ENCODE measurements at regions not wholly inside any gene's neighbourhood (a gene's known extent, or its start where the extent isn't known, plus 50 kb on each side); places are given as distances from the start of the nearest gene placed in this dataset.

DNA sequence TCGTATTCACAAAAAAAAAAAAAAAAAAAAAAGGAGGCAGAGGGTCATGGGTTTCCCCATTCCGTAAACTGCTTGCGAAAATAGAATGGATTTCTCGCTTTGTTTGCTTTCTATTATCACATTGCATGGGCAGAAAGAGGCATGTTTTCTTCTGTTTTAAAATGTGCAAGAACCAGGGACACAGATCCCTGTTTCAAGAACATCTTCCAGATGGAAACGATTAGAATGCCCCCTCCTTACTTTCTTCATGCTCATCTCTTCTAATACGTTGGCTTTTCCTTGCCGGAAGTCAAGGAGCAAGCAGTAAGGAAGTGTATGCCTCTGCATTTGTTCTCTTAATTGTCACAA is 51.0 kb upstream of the ZNF516 start:
- DNase-seq (ENCODE audit: low read depth) = no peak

DNA sequence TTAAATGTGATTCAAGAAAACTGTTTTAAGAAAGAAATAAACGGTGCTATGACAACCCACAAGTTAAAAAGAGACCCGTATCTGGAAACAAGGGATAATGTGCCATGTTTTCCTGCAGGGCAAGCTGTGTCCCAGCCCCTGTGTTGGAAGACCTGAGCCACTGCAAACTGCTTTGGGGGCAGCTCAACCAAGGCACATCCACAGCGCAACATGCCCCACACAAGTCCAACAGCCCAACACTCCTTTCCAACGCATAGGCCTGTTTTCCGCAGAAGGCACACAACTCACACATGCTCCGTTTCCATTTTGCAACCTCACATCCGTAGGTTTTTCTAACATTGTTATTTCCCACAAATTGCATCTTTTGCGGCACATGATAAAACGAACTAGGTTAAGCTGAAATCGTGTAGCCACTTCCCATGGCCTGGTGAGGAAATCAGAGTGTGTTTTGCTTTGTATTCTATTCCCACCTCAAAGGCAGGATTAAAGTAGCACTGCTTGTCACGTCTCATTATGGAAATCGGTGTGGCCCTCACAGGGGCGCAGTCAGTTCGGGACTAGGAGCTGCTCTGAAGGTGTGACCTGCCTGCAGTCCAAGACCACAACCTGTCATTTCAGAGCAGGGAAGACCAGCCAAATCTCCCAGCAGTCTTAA is 50.5 kb upstream of the ZNF516 start:
- DNase-seq (ENCODE audit: low read depth) = no peak

DNA sequence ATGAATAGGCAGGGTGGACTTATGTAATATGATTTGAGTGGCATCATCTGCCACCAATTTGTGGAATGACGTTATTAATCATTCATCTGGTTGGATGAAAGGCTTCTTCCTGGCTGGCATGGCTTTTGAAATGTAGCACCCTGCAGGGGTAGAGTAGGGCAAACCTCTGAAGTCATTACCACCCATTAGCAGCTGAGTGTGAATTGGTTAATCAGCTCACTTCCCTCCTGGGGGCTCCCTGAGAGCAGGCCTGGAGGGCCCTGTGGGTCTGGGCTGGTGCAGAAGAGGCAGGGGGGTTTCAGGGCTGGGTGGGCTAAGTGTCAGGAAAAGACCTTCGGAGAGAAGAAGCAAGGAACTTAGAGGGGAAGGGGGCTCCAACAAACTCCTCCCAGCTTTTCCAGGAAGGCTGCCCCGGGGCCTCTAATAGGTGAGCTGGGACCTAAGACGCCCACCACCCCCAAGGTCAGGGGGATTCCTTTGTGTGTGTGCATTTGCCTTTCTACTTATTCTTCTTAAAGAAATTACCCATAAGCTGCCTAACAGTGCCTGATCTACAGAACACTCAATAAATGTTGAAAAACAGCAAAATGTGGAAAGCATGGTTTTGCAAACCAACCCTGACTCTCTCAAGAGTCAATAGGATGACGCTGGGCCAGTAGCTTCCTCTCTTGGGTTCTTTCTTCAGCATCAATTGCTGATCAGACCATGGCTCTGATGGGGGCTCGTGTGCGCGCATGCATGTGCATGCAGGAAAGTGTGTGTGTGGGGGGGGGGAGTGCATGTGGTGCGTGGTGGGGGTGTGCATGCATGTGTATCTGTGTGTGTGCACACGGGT is 49.7 kb upstream of the ZNF516 start:
- DNase-seq (ENCODE audit: low read depth) = no peak
